ENCODE measurements at regions not wholly inside any gene's neighbourhood (a gene's known extent, or its start where the extent isn't known, plus 50 kb on each side); places are given as distances from the start of the nearest gene placed in this dataset.

GRCh38 chr18:1505856-1506255 lies 601.2 kb downstream of the ADCYAP1 start:
- TF ChIP-seq CTCF (IDR thresholded peaks at IDR 0.05): no peak
- no peak for TF ChIP-seq POLR2A (IDR thresholded peaks at IDR 0.05)

All from right lobe of liver (tissue), 4 donors.